A549 (cell line): ENCODE measurements at regions not wholly inside any gene's neighbourhood (a gene's known extent, or its start where the extent isn't known, plus 50 kb on each side); places are given as distances from the start of the nearest gene placed in this dataset.

ENCODE experiments used
- ATAC-seq, 2 experiments: fragments of 200-7000 bp in 1 of 2; fragments of >200 bp in 1 of 2; cut with Nextera tagmentation in 1 of 2; cut with Tn5 transposase in 1 of 2; 3 replicates each; pipeline versions ENCODE4 v1.8.0 to v1.9.1; 2018 to 2020; ENCODE audit warnings: mild to moderate bottlenecking in 1 of 2, moderate library complexity in 1 of 2
- CTCF ChIA-PET: fragments of 300-600 bp; sonication (Branson Sonifier 250); formaldehyde crosslinking; extraction: SDS; loops from one replicate; lab custom pipeline; 2021; ENCODE audit warnings: antibody characterized with exemption, inconsistent platforms; lab: Yijun Ruan, JAX
- POLR2A ChIA-PET: fragments of 350-600 bp; formaldehyde crosslinking; extraction: SDS; loops from one replicate; lab custom pipeline; 2021; ENCODE audit warnings: antibody characterized with exemption, inconsistent platforms; lab: Yijun Ruan, JAX
- DNase-seq, 2 experiments: peaks; one replicate each; pipeline versions ENCODE4 v3.0.0 to v3.0.0-alpha.2; 2011 to 2016; ENCODE audit warnings: low read depth in 1 of 2, low spot score in 1 of 2
- FAIRE-seq: peaks from 2 replicates; lab custom pipeline; 2011; peaks lifted over from hg19 to GRCh38; lab: Jason Lieb, UNC
- H3K27ac ChIP-seq, 2 experiments: fragments of >200 bp; sonication (Bioruptor Twin); formaldehyde crosslinking; 3 replicates each; pipeline ENCODE4 v1.5.1; 2016 to 2017
- H3K4me1 ChIP-seq: fragments of >200 bp; sonication (Bioruptor Twin); formaldehyde crosslinking; 3 replicates; pipeline ENCODE4 v1.6.1; 2016
- H3K4me2 ChIP-seq: fragments of >200 bp; sonication (Bioruptor Twin); formaldehyde crosslinking; 3 replicates; pipeline ENCODE4 v1.6.1; 2016
- H3K4me3 ChIP-seq: fragments of >200 bp; sonication (Bioruptor Twin); formaldehyde crosslinking; 3 replicates; pipeline ENCODE4 v1.5.1; 2016
- H3K9me3 ChIP-seq: fragments of >200 bp; sonication (Bioruptor Twin); formaldehyde crosslinking; 3 replicates; pipeline ENCODE4 v1.6.1; 2016
- BHLHE40 ChIP-seq: IDR thresholded peaks from 2 replicates; pipeline ENCODE4 v1.6.1; 2012; ENCODE audit warnings: low read depth, low read length, inconsistent platforms
- EHMT2 ChIP-seq: fragments of 200-600 bp; sonication (generic); IDR thresholded peaks from 2 replicates; pipeline ENCODE4 v1.6.1; 2016; ENCODE audit warnings: antibody characterized with exemption, low read depth, mild to moderate bottlenecking, moderate library complexity
- FOSB ChIP-seq: fragments of 250-450 bp; sonication (Bioruptor Pico); IDR thresholded peaks from 2 replicates; pipeline ENCODE4 v1.5.0; 2020; ENCODE audit warnings: mild to moderate bottlenecking, moderate library complexity
- FOSL2 ChIP-seq, 2 experiments: fragments of 450-650 bp in 1 of 2; fragments of >200 bp in 1 of 2; sonication (Bioruptor Twin) in 1 of 2; formaldehyde crosslinking; IDR thresholded peaks; 2 replicates each; pipeline versions ENCODE4 v1.5.0 to v1.6.1; 2016 to 2020; ENCODE audit warnings: mild to moderate bottlenecking in 1 of 2, moderate library complexity in 1 of 2
- FOXS1 ChIP-seq: fragments of 250-450 bp; sonication (Bioruptor Pico); IDR thresholded peaks from 2 replicates; pipeline ENCODE4 v1.5.0; 2020; ENCODE audit warnings: mild to moderate bottlenecking, moderate library complexity
- HDAC2 ChIP-seq: fragments of 200-600 bp; sonication (generic); IDR thresholded peaks from 2 replicates; pipeline ENCODE4 v1.6.1; 2016
- HOXA7 ChIP-seq: fragments of 250-450 bp; sonication (Bioruptor Pico); IDR thresholded peaks from 2 replicates; pipeline ENCODE4 v1.5.0; 2020; ENCODE audit warnings: mild to moderate bottlenecking, moderate library complexity
- HOXB13 ChIP-seq: fragments of 250-450 bp; sonication (Bioruptor Pico); IDR thresholded peaks from 2 replicates; pipeline ENCODE4 v1.5.0; 2020; ENCODE audit warnings: low read depth, mild to moderate bottlenecking, moderate library complexity
- HOXB5 ChIP-seq: fragments of 250-450 bp; sonication (Bioruptor Pico); IDR thresholded peaks from 2 replicates; pipeline ENCODE4 v1.5.0; 2020; ENCODE audit warnings: mild to moderate bottlenecking, moderate library complexity
- JUNB ChIP-seq: fragments of >200 bp; sonication (Bioruptor Twin); formaldehyde crosslinking; IDR thresholded peaks from 2 replicates; pipeline ENCODE4 v1.6.1; 2016
- KDM5A ChIP-seq: fragments of 200-600 bp; sonication (generic); IDR thresholded peaks from 2 replicates; pipeline ENCODE4 v1.6.1; 2016; ENCODE audit warnings: antibody characterized with exemption, mild to moderate bottlenecking
- MYC ChIP-seq: IDR thresholded peaks from 2 replicates; pipeline ENCODE4 v1.6.1; 2012; ENCODE audit warnings: mild to moderate bottlenecking, inconsistent platforms, low read length, improper control_type of control experiment, borderline replicate concordance
- NR3C1 ChIP-seq: fragments of >200 bp; sonication (Bioruptor Twin); formaldehyde crosslinking; IDR thresholded peaks from 3 replicates; pipeline ENCODE4 v1.6.1; 2017
- PHF8 ChIP-seq: fragments of 200-600 bp; sonication (generic); IDR thresholded peaks from 2 replicates; pipeline ENCODE4 v1.6.1; 2016; ENCODE audit warnings: low read depth, mild to moderate bottlenecking, antibody characterized with exemption, moderate library complexity, borderline replicate concordance
- POLR2AphosphoS2 ChIP-seq: conservative IDR thresholded peaks from 2 replicates; pipeline ENCODE4 v1.6.1; 2012; ENCODE audit warnings: low read length, improper control_type of control experiment, inconsistent platforms
- RAD21 ChIP-seq, 2 experiments: fragments of >200 bp in 1 of 2; sonication (Bioruptor Twin) in 1 of 2; formaldehyde crosslinking in 1 of 2; IDR thresholded peaks in 1 of 2; conservative IDR thresholded peaks in 1 of 2; 2 replicates in 1 of 2; 3 replicates in 1 of 2; pipeline ENCODE4 v1.6.1; 2012 to 2018; ENCODE audit warnings: inconsistent platforms in 1 of 2
- RFX5 ChIP-seq: fragments of 450-650 bp; IDR thresholded peaks from 2 replicates; pipeline ENCODE4 v1.7.1; 2014; ENCODE audit warnings: antibody characterized with exemption, mild to moderate bottlenecking, moderate library complexity
- SREBF2 ChIP-seq: fragments of 450-650 bp; IDR thresholded peaks from 2 replicates; pipeline ENCODE4 v1.6.1; 2014; ENCODE audit warnings: mild to moderate bottlenecking, moderate library complexity
- ZFP36 ChIP-seq: fragments of 450-650 bp; IDR thresholded peaks from 2 replicates; pipeline ENCODE4 v1.6.1; 2014; ENCODE audit warnings: borderline replicate concordance; ENCODE audit not compliant: partially characterized antibody
- WGBS: methylation state at CpG from one replicate; pipeline ENCODE4 v1.1.6; 2017; ENCODE audit errors: missing lambda C conversion rate; 5-methylcytosine and 5-hydroxymethylcytosine counted together
- TF ChIP-seq, protein P1 (sequence below): fragments of >200 bp; sonication (Bioruptor Twin); formaldehyde crosslinking; IDR thresholded peaks from 3 replicates; pipeline ENCODE4 v1.6.1; 2016
- TF ChIP-seq, protein P2 (sequence below): fragments of >200 bp; sonication (Bioruptor Twin); formaldehyde crosslinking; IDR thresholded peaks from 2 replicates; pipeline ENCODE4 v1.6.1; 2016
- TF ChIP-seq, protein P3 (sequence below): fragments of 250-450 bp; sonication (Bioruptor Pico); IDR thresholded peaks from 2 replicates; pipeline ENCODE4 v1.5.0; 2021; ENCODE audit warnings: mild to moderate bottlenecking, moderate library complexity, borderline replicate concordance
- TF ChIP-seq, protein P4 (sequence below): fragments of >200 bp; sonication (Bioruptor Twin); formaldehyde crosslinking; IDR thresholded peaks from 3 replicates; pipeline ENCODE4 v1.5.1; 2016

DNA sequence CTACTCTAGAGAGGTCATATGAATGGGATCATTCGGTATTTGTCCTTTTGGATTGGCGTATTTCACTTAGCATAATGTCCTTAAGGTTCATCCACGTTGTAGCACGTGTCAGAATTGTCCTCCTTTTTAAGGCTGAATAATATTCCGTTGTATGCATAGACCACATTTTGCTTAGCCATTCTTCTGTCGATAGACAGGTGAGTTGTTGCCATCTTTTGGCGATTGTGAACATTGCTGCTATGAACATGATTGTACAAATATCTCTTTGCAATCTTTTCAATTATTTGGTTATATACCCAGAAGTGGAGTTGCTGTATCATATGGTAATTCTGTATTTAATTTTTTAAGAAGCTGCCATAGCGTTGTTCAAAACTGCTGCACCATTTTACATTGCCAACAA is 52.4 kb upstream of the GOLGA8J start:
- CTCF ChIA-PET: interaction anchor here (0.8 to 1.2 kb wide), 3 partner anchors 22 to 360 kb away, joined by 3 to 4 read pairs (median 3); no protein-coding TSS in a partner anchor

DNA sequence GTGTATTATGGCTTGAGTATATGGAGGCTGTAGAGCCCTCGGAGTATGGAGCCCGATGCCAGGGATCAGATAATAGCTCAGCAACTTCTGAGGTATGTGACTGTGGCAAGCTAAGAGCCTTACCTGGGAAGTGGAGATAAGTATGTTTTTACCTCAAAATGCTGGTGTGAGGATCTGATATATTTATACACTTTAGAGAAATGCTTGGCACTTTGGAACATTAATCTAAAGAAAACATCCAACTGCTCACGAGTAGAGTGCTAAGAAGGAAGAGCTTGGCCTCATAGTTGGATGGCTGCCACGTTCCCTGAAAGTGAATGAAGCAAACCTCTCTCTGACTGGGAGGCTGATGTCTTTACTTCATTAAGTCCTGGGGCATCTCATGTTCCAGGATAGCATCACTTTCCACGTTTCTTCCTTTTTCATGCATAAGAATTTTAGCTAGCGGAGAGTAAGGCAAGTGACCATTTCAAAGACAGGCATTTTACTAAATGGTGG is 58.9 kb upstream of the GOLGA8J start:
- no peak overlapping the region for H3K27ac ChIP-seq
- H3K4me3 ChIP-seq: no peak overlapping the region
- FAIRE-seq (peak; percentile 76), ATAC-seq (no peak), DNase-seq (no peak)
- no peaks in the 10 kb centered on the region; the same call in 2 of the 3 replicates for H3K4me1 ChIP-seq
- no peak overlapping the region for H3K4me2 ChIP-seq
- TF ChIP-seq RFX5: no peak
- TF ChIP-seq FOSB (CRISPR knock-in tag): no peak
- TF ChIP-seq FOSL2 (IDR thresholded peaks at IDR 0.05): no peak
- TF ChIP-seq FOSL2 (CRISPR knock-in tag; IDR thresholded peaks at IDR 0.05): no peak
- TF ChIP-seq MYC: no peak
- TF ChIP-seq ZFP36: no peak
- TF ChIP-seq NR3C1: no peak
- TF ChIP-seq KDM5A: no peak
- TF ChIP-seq SREBF2: no peak
- no peak for TF ChIP-seq HOXA7 (CRISPR knock-in tag)
- TF ChIP-seq, protein P1, sequence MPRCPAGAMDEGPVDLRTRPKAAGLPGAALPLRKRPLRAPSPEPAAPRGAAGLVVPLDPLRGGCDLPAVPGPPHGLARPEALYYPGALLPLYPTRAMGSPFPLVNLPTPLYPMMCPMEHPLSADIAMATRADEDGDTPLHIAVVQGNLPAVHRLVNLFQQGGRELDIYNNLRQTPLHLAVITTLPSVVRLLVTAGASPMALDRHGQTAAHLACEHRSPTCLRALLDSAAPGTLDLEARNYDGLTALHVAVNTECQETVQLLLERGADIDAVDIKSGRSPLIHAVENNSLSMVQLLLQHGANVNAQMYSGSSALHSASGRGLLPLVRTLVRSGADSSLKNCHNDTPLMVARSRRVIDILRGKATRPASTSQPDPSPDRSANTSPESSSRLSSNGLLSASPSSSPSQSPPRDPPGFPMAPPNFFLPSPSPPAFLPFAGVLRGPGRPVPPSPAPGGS: no peak
- TF ChIP-seq BHLHE40: no peak
- no peak for TF ChIP-seq EHMT2
- no peak for TF ChIP-seq FOXS1
- TF ChIP-seq, protein P2, sequence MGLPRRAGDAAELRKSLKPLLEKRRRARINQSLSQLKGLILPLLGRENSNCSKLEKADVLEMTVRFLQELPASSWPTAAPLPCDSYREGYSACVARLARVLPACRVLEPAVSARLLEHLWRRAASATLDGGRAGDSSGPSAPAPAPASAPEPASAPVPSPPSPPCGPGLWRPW: no peak
- TF ChIP-seq HOXB13: no peak
- no peak for TF ChIP-seq PHF8
- TF ChIP-seq, protein P3, sequence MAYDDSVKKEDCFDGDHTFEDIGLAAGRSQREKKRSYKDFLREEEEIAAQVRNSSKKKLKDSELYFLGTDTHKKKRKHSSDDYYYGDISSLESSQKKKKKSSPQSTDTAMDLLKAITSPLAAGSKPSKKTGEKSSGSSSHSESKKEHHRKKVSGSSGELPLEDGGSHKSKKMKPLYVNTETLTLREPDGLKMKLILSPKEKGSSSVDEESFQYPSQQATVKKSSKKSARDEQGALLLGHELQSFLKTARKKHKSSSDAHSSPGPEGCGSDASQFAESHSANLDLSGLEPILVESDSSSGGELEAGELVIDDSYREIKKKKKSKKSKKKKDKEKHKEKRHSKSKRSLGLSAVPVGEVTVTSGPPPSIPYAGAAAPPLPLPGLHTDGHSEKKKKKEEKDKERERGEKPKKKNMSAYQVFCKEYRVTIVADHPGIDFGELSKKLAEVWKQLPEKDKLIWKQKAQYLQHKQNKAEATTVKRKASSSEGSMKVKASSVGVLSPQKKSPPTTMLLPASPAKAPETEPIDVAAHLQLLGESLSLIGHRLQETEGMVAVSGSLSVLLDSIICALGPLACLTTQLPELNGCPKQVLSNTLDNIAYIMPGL: no peak
- 49% methylated on average over 6 of the region's 6 CpGs for WGBS
- POLR2A ChIA-PET: no interaction called here
- CTCF ChIA-PET: interaction anchor here (1.6 to 2.6 kb wide), 4 partner anchors 9 to 19 kb away, joined by 3 to 12 read pairs (median 5); no protein-coding TSS in a partner anchor
- H3K9me3 ChIP-seq: no peaks in the 10 kb centered on the region

More for the DNA sequence above, 52.4 kb upstream of the GOLGA8J start:
- ATAC-seq: no peak
- no peak overlapping the region for H3K4me2 ChIP-seq
- POLR2A ChIA-PET: no interaction called here
- H3K27ac ChIP-seq: no peak overlapping the region
- DNase-seq: peak in 1 of 2 experiments; percentile 36
- no peaks in the 10 kb centered on the region for H3K4me1 ChIP-seq
- 42% methylated on average over 8 of the region's 8 CpGs for WGBS
- H3K9me3 ChIP-seq: peaks cover 10% of the 10 kb centered on the region
- TF ChIP-seq RAD21 (conservative IDR thresholded peaks at IDR 0.05 in 1 of 2, IDR thresholded peaks at IDR 0.05 in 1 of 2) (peak; percentile 42 to 58; a peak in 4 of 5 replicates), HOXB13 (no peak), BHLHE40 (no peak), RFX5 (no peak), HDAC2 (no peak), JUNB (no peak), POLR2AphosphoS2 (no peak), HOXB5 (CRISPR knock-in tag) (no peak)
- TF ChIP-seq, protein P4, sequence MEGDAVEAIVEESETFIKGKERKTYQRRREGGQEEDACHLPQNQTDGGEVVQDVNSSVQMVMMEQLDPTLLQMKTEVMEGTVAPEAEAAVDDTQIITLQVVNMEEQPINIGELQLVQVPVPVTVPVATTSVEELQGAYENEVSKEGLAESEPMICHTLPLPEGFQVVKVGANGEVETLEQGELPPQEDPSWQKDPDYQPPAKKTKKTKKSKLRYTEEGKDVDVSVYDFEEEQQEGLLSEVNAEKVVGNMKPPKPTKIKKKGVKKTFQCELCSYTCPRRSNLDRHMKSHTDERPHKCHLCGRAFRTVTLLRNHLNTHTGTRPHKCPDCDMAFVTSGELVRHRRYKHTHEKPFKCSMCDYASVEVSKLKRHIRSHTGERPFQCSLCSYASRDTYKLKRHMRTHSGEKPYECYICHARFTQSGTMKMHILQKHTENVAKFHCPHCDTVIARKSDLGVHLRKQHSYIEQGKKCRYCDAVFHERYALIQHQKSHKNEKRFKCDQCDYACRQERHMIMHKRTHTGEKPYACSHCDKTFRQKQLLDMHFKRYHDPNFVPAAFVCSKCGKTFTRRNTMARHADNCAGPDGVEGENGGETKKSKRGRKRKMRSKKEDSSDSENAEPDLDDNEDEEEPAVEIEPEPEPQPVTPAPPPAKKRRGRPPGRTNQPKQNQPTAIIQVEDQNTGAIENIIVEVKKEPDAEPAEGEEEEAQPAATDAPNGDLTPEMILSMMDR: peak; percentile 30; the same call in 2 of the 3 replicates
- peak; percentile 28 for FAIRE-seq
- no peak overlapping the region for H3K4me3 ChIP-seq
